Muscle layer of colon (tissue), 2 donors: ENCODE measurements at regions not wholly inside any gene's neighbourhood (a gene's known extent, or its start where the extent isn't known, plus 50 kb on each side); places are given as distances from the start of the nearest gene placed in this dataset.
"Not testable (repeated sequence)": the region's sequence is repeated elsewhere in the genome, so short reads cannot be mapped to it uniquely, and the experiment has no call there.

ENCODE experiments used
- H3K27ac ChIP-seq: one replicate; pipeline ENCODE4 v1.7.0; 2013; ENCODE audit warnings: low read depth, mild to moderate bottlenecking, low read length, moderate library complexity
- H3K27me3 ChIP-seq, 2 donors: one replicate each; pipeline ENCODE4 v1.7.0; 2013; ENCODE audit warnings: low read length in 2 of 2, mild to moderate bottlenecking in 2 of 2; ENCODE audit not compliant: insufficient read depth in 2 of 2, control insufficient read depth in 1 of 2
- H3K36me3 ChIP-seq: one replicate; pipeline ENCODE4 v1.7.0; 2013; ENCODE audit warnings: mild to moderate bottlenecking, low read length; ENCODE audit not compliant: insufficient read depth
- H3K4me1 ChIP-seq: one replicate; pipeline ENCODE4 v1.7.0; 2013; ENCODE audit warnings: mild to moderate bottlenecking, low read length; ENCODE audit not compliant: insufficient read depth
- H3K4me3 ChIP-seq, 2 donors: one replicate each; pipeline ENCODE4 v1.7.0; 2013; ENCODE audit warnings: low read length in 2 of 2, low read depth in 1 of 2, mild to moderate bottlenecking in 1 of 2, moderate library complexity in 1 of 2
- H3K9ac ChIP-seq: one replicate; pipeline ENCODE4 v1.7.0; 2013; ENCODE audit warnings: low read length
- H3K9me3 ChIP-seq: one replicate; pipeline ENCODE4 v1.7.0; 2013; ENCODE audit warnings: mild to moderate bottlenecking, low read length
- donor health status: abdominal sarcoma.
- donor health status: Adenocarcinoma of cecum.

GRCh38 chr16:22694887-22695382, 119.0 kb upstream of the HS3ST2 start:
- peaks cover 38% of the 10 kb centered on the region for H3K4me1 ChIP-seq
- peak overlapping the region; percentile 73 for H3K27ac ChIP-seq
- H3K27me3 ChIP-seq = no peaks in the 10 kb centered on the region
- peaks cover 3% of the 10 kb centered on the region for H3K9me3 ChIP-seq
- no peaks in the 10 kb centered on the region for H3K36me3 ChIP-seq
- H3K4me3 ChIP-seq = peak overlapping the region in 1 of 2 donors; percentile 19
- no peak overlapping the region for H3K9ac ChIP-seq

DNA sequence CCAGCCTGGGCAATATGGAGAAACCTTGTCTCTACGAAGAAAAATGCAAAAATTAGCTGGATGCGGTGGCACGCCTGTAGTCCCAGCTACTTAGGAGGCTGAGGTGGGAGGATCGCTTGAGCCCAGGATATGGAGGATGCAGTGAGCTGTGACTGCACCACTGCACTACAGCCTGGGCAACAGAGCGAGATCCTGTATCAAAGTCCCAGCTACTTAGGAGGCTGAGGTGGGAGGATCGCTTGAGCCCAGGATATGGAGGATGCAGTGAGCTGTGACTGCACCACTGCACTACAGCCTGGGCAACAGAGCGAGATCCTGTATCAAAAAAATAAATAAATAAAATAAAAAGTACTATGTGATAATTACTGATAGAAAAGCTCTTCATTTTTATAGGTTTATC, 118.2 kb upstream of the HS3ST2 start:
- H3K4me1 ChIP-seq = peaks cover 38% of the 10 kb centered on the region
- H3K36me3 ChIP-seq, H3K27me3 ChIP-seq, H3K9ac ChIP-seq, H3K4me3 ChIP-seq, H3K9me3 ChIP-seq: not testable (repeated sequence)
- H3K27ac ChIP-seq = peak overlapping the region; percentile 73

DNA sequence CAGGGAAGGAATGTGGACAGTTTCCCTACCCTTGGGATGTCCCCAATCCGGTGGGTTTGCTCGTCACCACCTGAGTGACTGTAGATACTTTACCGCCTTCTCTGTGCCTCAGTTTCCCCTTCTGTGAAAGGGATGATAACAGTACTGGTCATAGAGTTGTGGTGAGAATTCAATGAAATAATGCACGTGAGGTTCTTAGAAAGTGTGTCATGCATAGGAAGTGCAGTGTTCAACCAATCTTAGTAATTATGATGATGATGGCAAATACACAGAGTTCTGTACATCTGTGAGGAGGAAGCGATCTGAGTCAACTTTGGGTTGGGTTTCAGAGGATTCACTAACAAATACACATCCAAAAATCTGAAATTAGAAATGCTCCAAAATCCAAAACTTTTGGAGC, 114.6 kb upstream of the HS3ST2 start:
- H3K27me3 ChIP-seq = no peaks in the 10 kb centered on the region
- no peak overlapping the region for H3K9ac ChIP-seq
- no peak overlapping the region for H3K27ac ChIP-seq
- H3K4me3 ChIP-seq = no peak overlapping the region
- no peaks in the 10 kb centered on the region for H3K9me3 ChIP-seq
- peaks cover 19% of the 10 kb centered on the region for H3K4me1 ChIP-seq
- no peaks in the 10 kb centered on the region for H3K36me3 ChIP-seq

DNA sequence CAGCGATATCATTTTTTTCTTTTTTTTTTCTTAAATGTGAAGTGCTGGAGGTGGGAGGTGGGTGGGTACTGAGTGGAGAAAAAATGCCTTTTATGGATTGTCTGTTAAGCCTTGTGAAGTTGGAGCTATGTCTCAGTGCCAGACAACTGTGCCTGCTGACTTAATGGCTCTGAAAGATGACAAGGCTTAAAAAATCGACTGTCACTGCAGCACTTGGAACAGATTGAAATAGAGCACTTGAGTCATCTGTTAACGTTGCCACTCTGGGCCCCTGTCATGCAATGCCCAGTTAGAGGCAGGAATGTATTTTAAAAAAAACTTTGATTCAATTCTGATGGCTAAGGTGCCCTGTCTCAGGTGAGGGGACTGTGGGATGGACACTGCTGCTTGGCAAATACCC, 108.2 kb upstream of the HS3ST2 start:
- Histone ChIP-seq H3K4me3 (no peak overlapping the region), H3K9me3 (no peaks in the 10 kb centered on the region), H3K9ac (no peak overlapping the region), H3K27me3 (no peaks in the 10 kb centered on the region), H3K27ac (no peak overlapping the region), H3K4me1 (peaks cover 19% of the 10 kb centered on the region), H3K36me3 (no peaks in the 10 kb centered on the region)

GRCh38 chr16:22710326-22710725, 103.6 kb upstream of the HS3ST2 start:
- Histone ChIP-seq H3K27me3 (no peaks in the 10 kb centered on the region), H3K27ac (no peak overlapping the region), H3K4me1 (peaks cover 7% of the 10 kb centered on the region), H3K36me3 (no peaks in the 10 kb centered on the region), H3K9ac (no peak overlapping the region), H3K9me3 (peaks cover 6% of the 10 kb centered on the region), H3K4me3 (no peak overlapping the region)

DNA sequence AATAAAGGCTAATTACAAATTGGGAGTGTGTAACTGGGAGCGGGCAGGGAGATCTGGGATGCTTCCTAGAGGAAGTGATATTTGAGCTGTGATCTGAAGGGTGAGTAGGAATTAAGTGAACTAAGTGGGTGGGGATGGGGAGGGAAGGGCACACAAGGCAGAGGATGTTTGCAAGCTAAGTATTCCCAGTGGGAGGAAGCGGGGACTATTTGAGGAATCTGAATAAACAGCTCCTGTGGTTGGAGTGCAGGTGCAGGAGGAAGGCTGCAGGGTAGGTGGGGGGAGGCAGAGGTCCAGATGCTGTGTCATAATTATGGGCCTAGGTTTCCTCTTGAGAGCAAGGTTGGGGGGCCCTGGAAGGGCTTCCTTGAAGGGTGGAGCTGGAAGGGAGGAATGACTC, 102.1 kb upstream of the HS3ST2 start:
- Histone ChIP-seq H3K27me3 (no peaks in the 10 kb centered on the region), H3K36me3 (no peaks in the 10 kb centered on the region), H3K4me1 (no peaks in the 10 kb centered on the region), H3K4me3 (no peak overlapping the region), H3K27ac (no peak overlapping the region), H3K9ac (no peak overlapping the region), H3K9me3 (peaks cover 6% of the 10 kb centered on the region)

DNA sequence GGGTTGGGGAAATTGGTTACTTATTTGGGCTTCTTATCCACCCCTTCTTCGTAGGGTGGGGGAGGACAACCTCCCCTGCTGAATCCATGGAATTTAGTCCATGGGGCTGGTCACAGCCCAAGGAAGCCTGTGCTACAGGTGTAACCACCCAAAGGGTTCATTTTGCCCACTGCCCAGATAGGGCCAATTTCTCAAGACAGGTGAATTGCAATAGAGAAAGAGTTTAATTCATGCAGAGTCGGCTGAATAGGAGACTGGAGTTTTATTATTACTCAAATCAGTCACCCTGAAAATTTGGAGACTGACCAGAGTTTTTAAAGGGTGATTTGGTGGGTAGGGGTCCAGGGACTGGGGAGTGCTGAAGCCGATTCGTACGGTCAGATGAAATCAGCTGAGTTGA, 101.5 kb upstream of the HS3ST2 start:
- Histone ChIP-seq H3K4me1 (no peaks in the 10 kb centered on the region), H3K27ac (no peak overlapping the region), H3K27me3 (no peaks in the 10 kb centered on the region), H3K4me3 (no peak overlapping the region), H3K9ac (no peak overlapping the region), H3K9me3 (peaks cover 6% of the 10 kb centered on the region), H3K36me3 (no peaks in the 10 kb centered on the region)

- not testable (repeated sequence) for H3K36me3 ChIP-seq, H3K27ac ChIP-seq, H3K27me3 ChIP-seq, H3K4me1 ChIP-seq, H3K9me3 ChIP-seq, H3K4me3 ChIP-seq, H3K9ac ChIP-seq
Observed at GRCh38 chr16:22718598-22718997, 95.4 kb upstream of the HS3ST2 start.

- no peak overlapping the region for H3K9ac ChIP-seq
- H3K27me3 ChIP-seq = no peaks in the 10 kb centered on the region
- H3K9me3 ChIP-seq = no peaks in the 10 kb centered on the region
- no peak overlapping the region for H3K27ac ChIP-seq
- no peaks in the 10 kb centered on the region for H3K4me1 ChIP-seq
- no peaks in the 10 kb centered on the region for H3K36me3 ChIP-seq
- H3K4me3 ChIP-seq = no peak overlapping the region
Observed at GRCh38 chr16:22719945-22720344, 94.0 kb upstream of the HS3ST2 start.

GRCh38 chr16:22721511-22722100, 92.4 kb upstream of the HS3ST2 start:
- no peaks in the 10 kb centered on the region for H3K9me3 ChIP-seq
- no peak overlapping the region for H3K9ac ChIP-seq
- no peaks in the 10 kb centered on the region for H3K4me1 ChIP-seq
- H3K36me3 ChIP-seq = no peaks in the 10 kb centered on the region
- no peaks in the 10 kb centered on the region for H3K27me3 ChIP-seq
- H3K4me3 ChIP-seq = no peak overlapping the region
- no peak overlapping the region for H3K27ac ChIP-seq

DNA sequence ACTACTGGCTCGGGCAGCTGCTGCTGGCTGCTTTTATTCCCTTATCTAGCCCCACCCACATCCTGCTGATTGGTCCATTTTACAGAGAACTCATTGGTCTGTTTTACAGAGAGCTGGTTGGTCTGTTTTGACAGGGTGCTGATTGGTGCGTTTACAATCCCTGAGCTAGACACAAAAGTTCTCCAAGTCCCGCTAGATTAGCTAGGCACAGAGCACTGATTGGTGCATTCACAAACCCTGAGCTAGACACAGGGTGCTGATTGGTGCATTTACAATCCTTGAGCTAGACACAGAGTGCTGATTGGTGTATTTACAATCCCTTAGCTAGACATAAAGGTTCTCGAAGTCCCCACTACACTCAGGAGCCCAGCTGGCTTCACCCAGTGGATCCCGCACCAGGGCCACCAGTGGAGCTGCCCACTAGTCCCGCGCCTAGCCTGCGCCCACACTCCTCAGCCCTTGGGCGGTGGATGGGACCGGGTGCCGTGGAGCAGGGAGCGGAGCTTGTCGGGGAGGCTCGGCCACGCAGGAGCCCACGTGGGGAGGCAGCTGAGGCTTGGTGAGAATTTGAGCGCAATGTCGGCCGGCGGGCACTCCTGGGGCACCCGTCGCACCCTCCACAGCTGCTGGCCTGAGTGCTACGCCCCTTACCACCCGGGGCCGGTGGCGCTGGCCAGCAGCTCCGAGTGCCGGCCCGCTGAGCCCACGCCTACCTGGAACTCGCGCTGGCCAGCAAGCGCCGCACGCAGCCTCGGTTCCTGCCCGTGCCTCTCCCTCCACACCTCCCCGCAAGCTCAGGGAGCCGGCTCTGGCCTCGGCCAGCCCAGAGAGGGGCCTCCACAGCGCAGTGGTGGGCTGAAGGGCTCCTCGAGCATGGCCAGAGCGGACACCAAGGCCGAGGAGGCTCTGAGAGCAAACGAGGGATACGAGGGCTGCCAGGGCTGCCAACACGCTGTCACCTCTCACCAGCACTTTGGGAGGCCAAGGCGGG, 91.1 kb upstream of the HS3ST2 start:
- not testable (repeated sequence) for H3K27me3 ChIP-seq, H3K9ac ChIP-seq, H3K36me3 ChIP-seq, H3K4me1 ChIP-seq, H3K27ac ChIP-seq, H3K4me3 ChIP-seq, H3K9me3 ChIP-seq
